H1 (cell line): ENCODE measurements at regions not wholly inside any gene's neighbourhood (a gene's known extent, or its start where the extent isn't known, plus 50 kb on each side); places are given as distances from the start of the nearest gene placed in this dataset.

Source experiments
- GABPA ChIP-seq: IDR thresholded peaks from 2 replicates; pipeline ENCODE4 v1.6.1; 2011; ENCODE audit warnings: mild to moderate bottlenecking, low read length, moderate library complexity, borderline replicate concordance; ENCODE audit not compliant: insufficient read depth
- YY1 ChIP-seq: IDR thresholded peaks from 2 replicates; pipeline ENCODE4 v1.6.1; 2011; ENCODE audit warnings: low read depth, mild to moderate bottlenecking, low read length
- TF ChIP-seq, protein P1 (sequence below): IDR thresholded peaks from 2 replicates; pipeline ENCODE4 v1.6.1; 2012; ENCODE audit warnings: inconsistent platforms

DNA sequence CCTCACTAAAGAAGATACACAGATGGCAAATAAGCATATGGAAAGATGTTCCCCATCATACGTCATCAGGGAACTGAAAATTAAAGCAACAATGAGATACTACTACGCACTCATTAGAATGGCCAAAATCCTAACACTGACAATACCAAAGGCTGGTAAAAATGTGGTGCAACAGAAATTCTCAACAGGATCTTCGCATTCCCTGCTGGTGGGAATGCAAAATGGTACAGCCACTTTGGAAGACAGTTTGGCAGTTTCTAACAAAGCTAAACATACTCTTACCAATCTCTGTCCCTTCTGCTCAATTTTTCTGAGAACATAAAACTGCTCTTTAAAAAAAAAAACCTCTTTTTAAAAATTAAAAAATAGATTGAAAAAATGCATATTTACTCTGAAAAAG, 300.2 kb downstream of the FBXW7 start (continued):
- TF ChIP-seq, protein P1, sequence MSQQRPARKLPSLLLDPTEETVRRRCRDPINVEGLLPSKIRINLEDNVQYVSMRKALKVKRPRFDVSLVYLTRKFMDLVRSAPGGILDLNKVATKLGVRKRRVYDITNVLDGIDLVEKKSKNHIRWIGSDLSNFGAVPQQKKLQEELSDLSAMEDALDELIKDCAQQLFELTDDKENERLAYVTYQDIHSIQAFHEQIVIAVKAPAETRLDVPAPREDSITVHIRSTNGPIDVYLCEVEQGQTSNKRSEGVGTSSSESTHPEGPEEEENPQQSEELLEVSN: no peak
- TF ChIP-seq GABPA: no peak
- TF ChIP-seq YY1: no peak
